Neural cell (in vitro differentiated cells): ENCODE measurements at regions not wholly inside any gene's neighbourhood (a gene's known extent, or its start where the extent isn't known, plus 50 kb on each side); places are given as distances from the start of the nearest gene placed in this dataset.

Experiments used
- EP300 ChIP-seq: fragments of 450-650 bp; conservative IDR thresholded peaks from 2 replicates; pipeline ENCODE4 v1.6.1; 2014; ENCODE audit warnings: antibody characterized with exemption, mild to moderate bottlenecking, moderate library complexity; ENCODE audit not compliant: poor library complexity, severe bottlenecking
- EZH2 ChIP-seq: fragments of 200-600, 300-800 bp; shearing (Covaris generic), sonication (generic); IDR thresholded peaks from 2 replicates; pipeline ENCODE4 v1.6.1; 2014; ENCODE audit warnings: antibody characterized with exemption, low read length, borderline replicate concordance, mild to moderate bottlenecking; ENCODE audit not compliant: insufficient read depth, poor library complexity, severe bottlenecking
- MXI1 ChIP-seq: fragments of 450-650 bp; conservative IDR thresholded peaks from 2 replicates; pipeline ENCODE4 v1.6.1; 2014; ENCODE audit warnings: antibody characterized with exemption, mild to moderate bottlenecking; ENCODE audit not compliant: poor library complexity, severe bottlenecking
- POLR2AphosphoS5 ChIP-seq: IDR thresholded peaks from 2 replicates; pipeline ENCODE4 v1.6.1; 2012
- RAD21 ChIP-seq: fragments of 450-650 bp; conservative IDR thresholded peaks from 2 replicates; pipeline ENCODE4 v1.6.1; 2014; ENCODE audit warnings: antibody characterized with exemption, mild to moderate bottlenecking, moderate library complexity
- TF ChIP-seq, protein P1 (sequence below): fragments of 450-650 bp; IDR thresholded peaks from 2 replicates; pipeline ENCODE4 v1.5.1; 2014; ENCODE audit warnings: antibody characterized with exemption, mild to moderate bottlenecking, moderate library complexity; ENCODE audit not compliant: poor library complexity, severe bottlenecking

DNA sequence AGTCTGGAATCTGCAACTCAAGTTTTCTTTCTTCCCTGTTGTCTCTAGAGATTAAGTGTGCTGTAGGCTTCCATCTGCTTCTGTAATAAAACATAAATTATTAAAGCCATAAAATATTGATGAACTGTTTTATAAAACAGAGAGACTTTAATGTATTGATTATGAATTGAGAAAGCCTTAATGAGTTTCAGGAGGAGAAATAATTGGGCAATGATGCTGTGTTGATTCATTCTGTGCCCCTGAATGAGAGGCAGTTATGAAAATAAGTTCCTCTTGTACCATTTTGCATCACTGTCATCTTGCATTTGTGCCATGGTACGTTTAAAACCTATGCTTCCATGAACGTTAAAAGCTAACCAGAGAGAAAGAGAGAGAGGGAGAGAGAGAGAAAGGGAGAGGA lies 194.1 kb upstream of the LARGE1 start:
- TF ChIP-seq, protein P1, sequence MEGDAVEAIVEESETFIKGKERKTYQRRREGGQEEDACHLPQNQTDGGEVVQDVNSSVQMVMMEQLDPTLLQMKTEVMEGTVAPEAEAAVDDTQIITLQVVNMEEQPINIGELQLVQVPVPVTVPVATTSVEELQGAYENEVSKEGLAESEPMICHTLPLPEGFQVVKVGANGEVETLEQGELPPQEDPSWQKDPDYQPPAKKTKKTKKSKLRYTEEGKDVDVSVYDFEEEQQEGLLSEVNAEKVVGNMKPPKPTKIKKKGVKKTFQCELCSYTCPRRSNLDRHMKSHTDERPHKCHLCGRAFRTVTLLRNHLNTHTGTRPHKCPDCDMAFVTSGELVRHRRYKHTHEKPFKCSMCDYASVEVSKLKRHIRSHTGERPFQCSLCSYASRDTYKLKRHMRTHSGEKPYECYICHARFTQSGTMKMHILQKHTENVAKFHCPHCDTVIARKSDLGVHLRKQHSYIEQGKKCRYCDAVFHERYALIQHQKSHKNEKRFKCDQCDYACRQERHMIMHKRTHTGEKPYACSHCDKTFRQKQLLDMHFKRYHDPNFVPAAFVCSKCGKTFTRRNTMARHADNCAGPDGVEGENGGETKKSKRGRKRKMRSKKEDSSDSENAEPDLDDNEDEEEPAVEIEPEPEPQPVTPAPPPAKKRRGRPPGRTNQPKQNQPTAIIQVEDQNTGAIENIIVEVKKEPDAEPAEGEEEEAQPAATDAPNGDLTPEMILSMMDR = no peak
- no peak for TF ChIP-seq POLR2AphosphoS5
- TF ChIP-seq EZH2 = no peak
- no peak for TF ChIP-seq EP300
- TF ChIP-seq MXI1 = no peak
- TF ChIP-seq RAD21 = no peak
